KMS-11 (cell line): ENCODE measurements at regions not wholly inside any gene's neighbourhood (a gene's known extent, or its start where the extent isn't known, plus 50 kb on each side); places are given as distances from the start of the nearest gene placed in this dataset.

Experiments
- H2AFZ ChIP-seq: fragments of 200-600 bp; sonication (generic); 2 replicates; pipeline ENCODE4 v1.6.1; 2016; ENCODE audit warnings: antibody characterized with exemption, mixed run types, low read depth
- H3K27ac ChIP-seq: fragments of 200-600 bp; sonication (generic); 2 replicates; pipeline ENCODE4 v1.6.1; 2016; ENCODE audit warnings: mild to moderate bottlenecking, mixed run types
- H3K27me3 ChIP-seq: fragments of 200-600 bp; sonication (generic); 2 replicates; pipeline ENCODE4 v1.6.1; 2017; ENCODE audit warnings: mild to moderate bottlenecking, low read depth, mixed run types, moderate library complexity; ENCODE audit not compliant: insufficient read depth
- H3K36me3 ChIP-seq: fragments of 200-600 bp; sonication (generic); 2 replicates; pipeline ENCODE4 v1.6.1; 2017; ENCODE audit warnings: mild to moderate bottlenecking, mixed run types; ENCODE audit not compliant: insufficient read depth
- H3K4me1 ChIP-seq: fragments of 200-600 bp; sonication (generic); 2 replicates; pipeline ENCODE4 v1.6.1; 2016; ENCODE audit warnings: mild to moderate bottlenecking, low read depth, mixed run types; ENCODE audit not compliant: poor library complexity, severe bottlenecking
- H3K4me2 ChIP-seq: fragments of 200-600 bp; sonication (generic); 2 replicates; pipeline ENCODE4 v1.7.0; 2016; ENCODE audit warnings: mild to moderate bottlenecking, mixed run types
- H3K4me3 ChIP-seq: fragments of 200-600 bp; sonication (generic); IDR thresholded peaks from 2 replicates; pipeline ENCODE4 v1.6.1; 2017; ENCODE audit warnings: low read depth, low read length, mixed read lengths; ENCODE audit not compliant: insufficient read depth
- H3K79me2 ChIP-seq: fragments of 200-600 bp; sonication (generic); 2 replicates; pipeline ENCODE4 v1.6.1; 2016; ENCODE audit warnings: low read depth, mixed run types; ENCODE audit not compliant: insufficient read depth
- H3K9ac ChIP-seq: fragments of 200-600 bp; sonication (generic); 2 replicates; pipeline ENCODE4 v1.6.1; 2016; ENCODE audit warnings: mild to moderate bottlenecking, mixed run types
- H4K20me1 ChIP-seq: fragments of 200-600 bp; sonication (generic); 2 replicates; pipeline ENCODE4 v1.6.1; 2016; ENCODE audit warnings: mild to moderate bottlenecking, mixed run types; ENCODE audit not compliant: insufficient read depth
- CTCF ChIP-seq: fragments of 200-600 bp; sonication (generic); conservative IDR thresholded peaks from 2 replicates; pipeline ENCODE4 v1.6.1; 2017; ENCODE audit warnings: low read depth, mild to moderate bottlenecking, antibody characterized with exemption, low read length, moderate library complexity, mixed read lengths

GRCh38 chr3:145727476-145727875, 433.5 kb downstream of the PLOD2 start:
- no peaks in the 10 kb centered on the region for H3K27me3 ChIP-seq
- H4K20me1 ChIP-seq, result no peaks in the 10 kb centered on the region
- H3K9ac ChIP-seq, result no peak overlapping the region
- no peak for TF ChIP-seq CTCF
- H3K4me2 ChIP-seq, result no peak overlapping the region
- no peak overlapping the region for H3K4me3 ChIP-seq
- no peaks in the 10 kb centered on the region for H3K79me2 ChIP-seq
- no peaks in the 10 kb centered on the region for H3K4me1 ChIP-seq
- no peaks in the 10 kb centered on the region for H3K36me3 ChIP-seq
- H3K27ac ChIP-seq, result no peak overlapping the region
- no peak overlapping the region for H2AFZ ChIP-seq

GRCh38 chr3:145735631-145736030, 425.4 kb downstream of the PLOD2 start:
- no peaks in the 10 kb centered on the region for H3K79me2 ChIP-seq
- H3K4me1 ChIP-seq, result no peaks in the 10 kb centered on the region
- no peak overlapping the region for H3K9ac ChIP-seq
- H3K4me2 ChIP-seq, result no peak overlapping the region
- no peak for TF ChIP-seq CTCF
- H3K27ac ChIP-seq, result no peak overlapping the region
- H2AFZ ChIP-seq, result no peak overlapping the region
- H4K20me1 ChIP-seq, result no peaks in the 10 kb centered on the region
- H3K36me3 ChIP-seq, result no peaks in the 10 kb centered on the region
- no peak overlapping the region for H3K4me3 ChIP-seq
- no peaks in the 10 kb centered on the region for H3K27me3 ChIP-seq

- Histone ChIP-seq H3K27me3 (no peaks in the 10 kb centered on the region), H2AFZ (no peak overlapping the region), H3K36me3 (no peaks in the 10 kb centered on the region), H3K79me2 (no peaks in the 10 kb centered on the region), H3K4me2 (no peak overlapping the region), H4K20me1 (no peaks in the 10 kb centered on the region), H3K4me1 (no peaks in the 10 kb centered on the region), H3K4me3 (no peak overlapping the region), H3K27ac (no peak overlapping the region), H3K9ac (no peak overlapping the region)
- no peak for TF ChIP-seq CTCF
Observed at GRCh38 chr3:145737952-145738351, 423.0 kb downstream of the PLOD2 start.

GRCh38 chr3:145739926-145740325, 421.1 kb downstream of the PLOD2 start:
- H3K9ac ChIP-seq, result no peak overlapping the region
- H3K36me3 ChIP-seq, result no peaks in the 10 kb centered on the region
- no peak overlapping the region for H2AFZ ChIP-seq
- no peak for TF ChIP-seq CTCF
- H3K27ac ChIP-seq, result no peak overlapping the region
- no peak overlapping the region for H3K4me3 ChIP-seq
- H3K27me3 ChIP-seq, result no peaks in the 10 kb centered on the region
- no peaks in the 10 kb centered on the region for H3K79me2 ChIP-seq
- H3K4me1 ChIP-seq, result no peaks in the 10 kb centered on the region
- H3K4me2 ChIP-seq, result no peak overlapping the region
- no peaks in the 10 kb centered on the region for H4K20me1 ChIP-seq

GRCh38 chr3:145750657-145751056, 410.3 kb downstream of the PLOD2 start:
- Histone ChIP-seq H3K4me3 (no peak overlapping the region), H2AFZ (no peak overlapping the region), H3K4me1 (no peaks in the 10 kb centered on the region), H3K9ac (no peak overlapping the region), H3K27me3 (no peaks in the 10 kb centered on the region), H3K27ac (no peak overlapping the region), H3K79me2 (no peaks in the 10 kb centered on the region), H3K36me3 (no peaks in the 10 kb centered on the region), H3K4me2 (no peak overlapping the region), H4K20me1 (no peaks in the 10 kb centered on the region)
- TF ChIP-seq CTCF, result no peak
